Adrenal gland (tissue), 9 donors: ENCODE measurements at regions not wholly inside any gene's neighbourhood (a gene's known extent, or its start where the extent isn't known, plus 50 kb on each side); places are given as distances from the start of the nearest gene placed in this dataset.

Experiments used
- DNase-seq, 7 donors: peaks; one replicate each; pipeline ENCODE4 v3.0.0-alpha.2; 2019 to 2020
- H3K27ac ChIP-seq, 5 donors: fragments of 200-600 bp; sonication (generic) in 4 of 5; 1 replicate in 3 of 5; 2 replicates in 2 of 5; pipeline versions ENCODE4 v1.5.1 to v1.8.0; 2016 to 2020; ENCODE audit warnings: mild to moderate bottlenecking in 1 of 5
- H3K27me3 ChIP-seq: fragments of 200-600 bp; 2 replicates; pipeline ENCODE4 v1.8.0; 2021
- H3K36me3 ChIP-seq, 2 donors: fragments of 200-600 bp; replicated peaks in 1 of 2; 1 replicate in 1 of 2; 2 replicates in 1 of 2; pipeline versions ENCODE4 v1.5.1 to v1.8.0; 2018 to 2022
- H3K4me1 ChIP-seq, 2 donors: fragments of 200-600 bp; replicated peaks in 1 of 2; 1 replicate in 1 of 2; 2 replicates in 1 of 2; pipeline versions ENCODE4 v1.5.1 to v1.8.0; 2018 to 2021
- H3K4me3 ChIP-seq, 4 donors: fragments of 200-600 bp; sonication (generic) in 3 of 4; one replicate each; pipeline ENCODE4 v1.5.1; 2016 to 2018
- H3K9me3 ChIP-seq, 3 donors: fragments of 200-600 bp; sonication (generic) in 1 of 3; replicated peaks in 1 of 3; 1 replicate in 2 of 3; 2 replicates in 1 of 3; pipeline versions ENCODE4 v1.5.1 to v1.8.0; 2016 to 2021
- CTCF ChIP-seq, 6 experiments: fragments of 450-650 bp in 4 of 6; fragments of 200-600 bp in 2 of 6; sonication (generic) in 1 of 6; IDR thresholded peaks; 1 replicate in 5 of 6; 2 replicates in 1 of 6; pipeline versions ENCODE4 v1.5.1 to v1.8.0; 2016 to 2021; ENCODE audit warnings: antibody characterized with exemption in 6 of 6, mild to moderate bottlenecking in 2 of 6, moderate library complexity in 1 of 6
- POLR2A ChIP-seq, 2 donors: fragments of 450-650 bp; IDR thresholded peaks; one replicate each; pipeline ENCODE4 v1.6.1; 2017; ENCODE audit warnings: antibody characterized with exemption in 2 of 2, mild to moderate bottlenecking in 2 of 2, moderate library complexity in 1 of 2
- WGBS, 4 donors: extraction: QIAGEN DNeasy Blood & Tissue Kit in 2 of 4; methylation state at CpG; one replicate each; pipeline versions ENCODE4 v1.1.5 to v1.1.7; 2013 to 2017; 5-methylcytosine and 5-hydroxymethylcytosine counted together
- intact Hi-C, 2 donors: fragments of 100-400 bp; cut with DNase I; formaldehyde crosslinking; loops; one replicate each; pipeline versions ENCODE4 v1.14.1 to v1.15.0; 2022 to 2023
- donor health status: healthy with polysubstance abuse.
- donor health status: Bipolar disorder and iron deficiency.
- donor health status: DM: yes; HTN: yes; CAD: no.
- donor health status: DM: no; HTN: no; CAD: no.
- donor health status: DM: no; HTN: no; CAD: no.

DNA sequence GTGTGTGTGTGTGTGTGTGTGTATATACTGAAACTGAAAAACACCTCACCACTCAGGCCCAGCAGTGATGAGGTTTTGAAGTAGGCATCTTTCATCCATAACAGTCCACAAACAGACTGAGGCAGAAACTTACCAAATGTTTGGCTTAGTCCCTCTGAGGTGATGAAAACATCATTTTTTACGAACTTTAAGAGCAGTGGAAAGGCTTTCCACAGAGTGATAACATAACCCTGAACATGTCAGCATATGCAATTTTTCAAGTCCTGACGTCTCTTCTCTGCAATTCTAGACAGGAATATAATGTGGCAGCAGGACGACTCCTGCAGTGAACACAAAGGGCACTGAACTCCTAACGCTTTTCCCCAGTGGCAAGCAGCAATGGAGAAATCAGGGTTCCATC lies 247.0 kb upstream of the THBS1 start:
- TF ChIP-seq POLR2A (IDR thresholded peaks at IDR 0.05) (no peak), CTCF (IDR thresholded peaks at IDR 0.05) (no peak)
- Histone ChIP-seq H3K9me3 (no peaks in the 10 kb centered on the region), H3K27ac (no peak overlapping the region), H3K4me3 (no peak overlapping the region), H3K27me3 (no peaks in the 10 kb centered on the region), H3K36me3 (no peaks in the 10 kb centered on the region), H3K4me1 (no peaks in the 10 kb centered on the region)
- DNase-seq: no peak
- WGBS, 4 donors: 41 to 63% (median 50%) methylated on average over 4 of the region's 4 CpGs
- intact Hi-C loops: no loop called here

- no peak for DNase-seq
- no peak for TF ChIP-seq CTCF (IDR thresholded peaks at IDR 0.05)
- TF ChIP-seq POLR2A (IDR thresholded peaks at IDR 0.05): no peak
- Histone ChIP-seq H3K27me3 (no peaks in the 10 kb centered on the region), H3K4me3 (no peak overlapping the region), H3K9me3 (no peaks in the 10 kb centered on the region), H3K4me1 (no peaks in the 10 kb centered on the region), H3K27ac (no peak overlapping the region), H3K36me3 (no peaks in the 10 kb centered on the region)
- WGBS, 4 donors: 72 to 83% (median 76%) methylated on average over 5 of the region's 5 CpGs
- intact Hi-C loops: no loop called here
Measured at GRCh38 chr15:39336926-39337325, 244.0 kb upstream of the THBS1 start.

DNA sequence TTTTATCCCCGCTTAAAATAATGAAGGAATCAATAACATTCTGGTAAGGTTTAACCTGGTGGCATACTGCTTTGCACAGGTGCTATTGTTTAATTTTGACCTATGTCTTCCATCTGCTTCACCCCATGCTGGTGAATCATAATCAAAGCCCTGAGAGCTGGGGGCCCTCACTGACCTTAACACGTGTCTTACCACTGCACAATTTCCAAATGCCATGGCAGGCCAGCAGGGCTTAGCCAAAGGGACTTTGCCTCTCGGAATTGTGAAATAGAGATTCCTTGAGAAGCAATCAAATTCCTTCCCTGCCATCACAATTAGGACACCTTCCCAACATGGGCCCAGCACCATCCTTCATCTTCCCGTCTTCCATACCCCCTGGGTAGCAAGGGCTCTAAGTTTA lies 242.6 kb upstream of the THBS1 start:
- H3K36me3 ChIP-seq: no peaks in the 10 kb centered on the region
- H3K27ac ChIP-seq: no peak overlapping the region
- no peak for DNase-seq
- H3K4me1 ChIP-seq: no peaks in the 10 kb centered on the region
- intact Hi-C loops: no loop called here
- peaks cover 0 to 2% (median 0%) of the 10 kb centered on the region in 3 donors for H3K9me3 ChIP-seq
- 68 to 91% (median 78%) methylated on average over 4 of the region's 4 CpGs for WGBS, 4 donors
- no peaks in the 10 kb centered on the region for H3K27me3 ChIP-seq
- TF ChIP-seq CTCF (IDR thresholded peaks at IDR 0.05): no peak
- TF ChIP-seq POLR2A (IDR thresholded peaks at IDR 0.05): no peak
- H3K4me3 ChIP-seq: no peak overlapping the region

DNA sequence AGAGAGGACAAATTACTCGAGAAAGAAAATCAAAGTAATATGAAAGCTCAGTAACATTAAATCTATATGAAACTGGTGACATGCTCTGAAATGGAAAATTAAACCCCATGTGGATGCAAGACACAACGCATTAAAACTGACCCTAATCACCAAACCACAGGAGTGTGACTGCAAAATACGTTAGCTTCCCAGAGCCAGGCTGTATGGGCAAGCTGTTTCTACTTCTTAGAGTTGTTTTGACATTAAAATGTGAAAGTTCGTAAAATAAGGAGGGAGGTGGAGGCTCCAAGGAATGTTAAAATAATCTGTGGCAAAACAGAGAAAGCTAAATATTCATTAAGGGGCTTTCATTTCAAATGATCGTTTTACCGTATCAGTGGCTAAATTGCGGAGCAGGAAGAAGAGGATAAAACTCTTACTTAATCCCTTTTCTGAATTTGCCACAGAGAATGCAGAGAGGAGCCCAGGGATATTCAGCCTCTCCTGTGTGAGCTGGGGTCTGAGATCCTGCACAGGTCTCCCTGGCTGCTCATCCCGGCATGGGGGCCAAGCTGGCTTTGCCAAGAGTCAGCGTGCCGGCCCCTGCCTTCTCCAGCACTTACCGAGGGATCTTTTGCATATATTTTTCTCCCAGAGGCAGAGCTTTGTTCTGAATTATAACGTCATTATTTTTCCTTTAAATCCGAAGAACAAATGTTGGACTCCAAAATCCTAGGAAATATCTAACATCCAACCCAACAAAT lies 239.8 kb upstream of the THBS1 start:
- H3K4me3 ChIP-seq: no peak overlapping the region
- H3K27ac ChIP-seq: no peak overlapping the region
- no peaks in the 10 kb centered on the region for H3K36me3 ChIP-seq
- 65 to 72% (median 68%) methylated on average over 11 to 13 of the region's 13 CpGs for WGBS, 4 donors
- no peak for TF ChIP-seq CTCF (IDR thresholded peaks at IDR 0.05)
- TF ChIP-seq POLR2A (IDR thresholded peaks at IDR 0.05): no peak
- H3K9me3 ChIP-seq: peaks cover 0 to 5% (median 0%) of the 10 kb centered on the region in 3 donors
- DNase-seq: no peak
- no peaks in the 10 kb centered on the region for H3K4me1 ChIP-seq
- intact Hi-C loops: no loop called here
- H3K27me3 ChIP-seq: no peaks in the 10 kb centered on the region
